Fibroblast of pulmonary artery (primary cell): ENCODE measurements at regions not wholly inside any gene's neighbourhood (a gene's known extent, or its start where the extent isn't known, plus 50 kb on each side); places are given as distances from the start of the nearest gene placed in this dataset.

Experiments
- DNase-seq: peaks from one replicate; pipeline ENCODE4 v3.0.0-alpha.2; 2010; ENCODE audit warnings: low read depth
- H3K4me3 ChIP-seq: replicated peaks from 2 replicates; pipeline ENCODE4 v1.5.1; 2011; ENCODE audit warnings: low read depth, mild to moderate bottlenecking, control low read depth, low read length, moderate library complexity
- CTCF ChIP-seq: IDR thresholded peaks from 2 replicates; pipeline ENCODE4 v1.5.1; 2011; ENCODE audit warnings: mild to moderate bottlenecking, control low read depth, low read length, inconsistent platforms; ENCODE audit errors: missing control alignments

GRCh38 chr6:158879180-158879579 is 60.0 kb upstream of the EZR start:
- no peak for TF ChIP-seq CTCF
- no peak for DNase-seq
- no peak overlapping the region for H3K4me3 ChIP-seq

- H3K4me3 ChIP-seq = no peak overlapping the region
- TF ChIP-seq CTCF = no peak
- no peak for DNase-seq
Observed at GRCh38 chr6:158877716-158878115, 58.5 kb upstream of the EZR start.

- no peak overlapping the region for H3K4me3 ChIP-seq
- no peak for DNase-seq
- no peak for TF ChIP-seq CTCF
Observed at GRCh38 chr6:158876886-158877285, 57.7 kb upstream of the EZR start.

- no peak for DNase-seq
- H3K4me3 ChIP-seq = no peak overlapping the region
- TF ChIP-seq CTCF = no peak
Observed at GRCh38 chr6:158870649-158870957, 51.4 kb upstream of the EZR start.

- H3K4me3 ChIP-seq = peak overlapping the region; percentile 52
- TF ChIP-seq CTCF = no peak
- peak; percentile 91 for DNase-seq
Observed at GRCh38 chr6:158869826-158870648, 50.9 kb upstream of the EZR start.

GRCh38 chr6:158868890-158869825 is 50.0 kb upstream of the EZR start:
- DNase-seq = no peak
- TF ChIP-seq CTCF = no peak
- H3K4me3 ChIP-seq = peak overlapping the region; percentile 52
